ENCODE measurements at regions not wholly inside any gene's neighbourhood (a gene's known extent, or its start where the extent isn't known, plus 50 kb on each side); places are given as distances from the start of the nearest gene placed in this dataset.

GRCh38 chr5:179430193-179431175 lies 85.2 kb upstream of the ADAMTS2 start:
- DNase-seq (ENCODE audit: low read depth) = no peak

GRCh38 chr5:179427676-179428056 lies 82.4 kb upstream of the ADAMTS2 start:
- DNase-seq (ENCODE audit: low read depth) = no peak

GRCh38 chr5:179427032-179427675 lies 81.9 kb upstream of the ADAMTS2 start:
- no peak for DNase-seq (ENCODE audit: low read depth)

GRCh38 chr5:179422908-179423481 lies 77.7 kb upstream of the ADAMTS2 start:
- DNase-seq (ENCODE audit: low read depth) = no peak

- no peak for DNase-seq (ENCODE audit: low read depth)
These were observed 77.1 kb upstream of the ADAMTS2 start for GRCh38 chr5:179422213-179422855.

GRCh38 chr5:179421144-179421901 lies 76.1 kb upstream of the ADAMTS2 start:
- no peak for DNase-seq (ENCODE audit: low read depth)

- DNase-seq (ENCODE audit: low read depth) = no peak
These were observed 75.2 kb upstream of the ADAMTS2 start for GRCh38 chr5:179420476-179420875.

- no peak for DNase-seq (ENCODE audit: low read depth)
These were observed 73.7 kb upstream of the ADAMTS2 start for GRCh38 chr5:179418972-179419371.

- no peak for DNase-seq (ENCODE audit: low read depth)
These were observed 72.4 kb upstream of the ADAMTS2 start for GRCh38 chr5:179417696-179418095.

GRCh38 chr5:179417016-179417415 lies 71.8 kb upstream of the ADAMTS2 start:
- no peak for DNase-seq (ENCODE audit: low read depth)

GRCh38 chr5:179416114-179416822 lies 71.0 kb upstream of the ADAMTS2 start:
- DNase-seq (ENCODE audit: low read depth) = no peak

- no peak for DNase-seq (ENCODE audit: low read depth)
These were observed 70.2 kb upstream of the ADAMTS2 start for GRCh38 chr5:179415291-179416060.

- DNase-seq (ENCODE audit: low read depth) = no peak
These were observed 69.4 kb upstream of the ADAMTS2 start for GRCh38 chr5:179414459-179415261.

- no peak for DNase-seq (ENCODE audit: low read depth)
These were observed 68.6 kb upstream of the ADAMTS2 start for GRCh38 chr5:179413711-179414458.

GRCh38 chr5:179413086-179413690 lies 67.9 kb upstream of the ADAMTS2 start:
- no peak for DNase-seq (ENCODE audit: low read depth)

- DNase-seq (ENCODE audit: low read depth) = no peak
These were observed 66.0 kb upstream of the ADAMTS2 start for GRCh38 chr5:179411161-179411841.

- DNase-seq (ENCODE audit: low read depth) = no peak
These were observed 65.3 kb upstream of the ADAMTS2 start for GRCh38 chr5:179410291-179411160.
